ENCODE measurements at regions not wholly inside any gene's neighbourhood (a gene's known extent, or its start where the extent isn't known, plus 50 kb on each side); places are given as distances from the start of the nearest gene placed in this dataset.
A peak's percentile ranks its signal among the peaks of the same experiment; 100 is the strongest.

DNA sequence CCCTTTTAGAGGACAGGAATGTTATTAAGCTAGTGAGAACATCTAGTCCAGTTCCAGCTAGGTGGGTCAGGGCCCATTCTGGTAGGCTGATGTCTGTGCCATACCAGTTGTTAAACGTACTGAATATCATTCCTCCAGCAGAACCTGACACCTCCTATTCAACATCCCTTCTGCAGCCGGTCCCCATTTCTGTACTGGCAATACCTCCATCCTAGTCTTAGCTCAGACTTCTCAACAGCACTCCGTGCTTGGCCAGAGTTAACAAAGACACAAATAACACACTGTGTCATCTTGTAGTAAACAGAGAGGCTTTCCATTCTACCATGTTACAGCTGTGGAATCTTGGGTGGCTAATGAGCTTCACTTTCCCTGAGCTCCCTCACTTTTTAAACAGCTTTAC, 94.3 kb upstream of the PDE3A start:
- no peak overlapping the region for H3K4me3 ChIP-seq (ENCODE audit: low read depth in 1 of 3, low read length in 3 of 3)
- H3K4me1 ChIP-seq (ENCODE audit: control insufficient read depth in 4 of 4, insufficient read depth in 4 of 4, low read length in 3 of 4) = peaks cover 0 to 2% (median 0%) of the 10 kb centered on the region in 4 donors
- no peaks in the 10 kb centered on the region for H3K9me3 ChIP-seq (ENCODE audit: control insufficient read depth in 4 of 4, low read length in 3 of 4)
- TF ChIP-seq TAF1 (conservative IDR thresholded peaks at IDR 0.05) (no peak), RXRA (IDR thresholded peaks at IDR 0.05) (no peak)
- no peak for DNase-seq (ENCODE audit: low spot score)
- 89% methylated on average over 3 of the region's 3 CpGs for WGBS
- no peak overlapping the region for H3K27ac ChIP-seq (ENCODE audit: low read depth in 1 of 2, low read length in 2 of 2)
- H3K27me3 ChIP-seq (ENCODE audit: control insufficient read depth in 4 of 4, insufficient read depth in 4 of 4, low read length in 3 of 4) = no peaks in the 10 kb centered on the region
- H3K9ac ChIP-seq (ENCODE audit: low read depth in 1 of 2, low read length in 2 of 2) = no peak overlapping the region
- H3K36me3 ChIP-seq (ENCODE audit: control insufficient read depth in 4 of 4, insufficient read depth in 3 of 4, low read depth in 1 of 4, low read length in 3 of 4) = no peaks in the 10 kb centered on the region

DNA sequence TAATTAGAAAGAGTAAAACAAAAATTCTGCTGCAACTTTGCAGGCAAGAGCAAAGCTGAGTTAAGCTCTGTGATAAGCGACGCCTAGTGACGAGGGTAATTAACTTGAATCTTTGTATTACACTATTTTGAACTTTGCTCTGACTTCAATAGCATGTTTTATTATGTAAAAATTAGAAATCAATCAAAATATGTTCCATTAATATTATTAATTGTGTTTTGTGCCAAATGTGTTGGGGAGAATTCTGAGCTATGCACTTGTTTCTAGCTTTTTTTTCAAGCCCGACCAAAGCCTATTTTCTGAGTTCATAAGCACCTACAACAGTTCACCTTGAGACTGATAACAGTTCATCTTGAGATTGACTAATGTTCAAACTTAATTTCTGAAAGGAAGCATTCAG, 90.1 kb upstream of the PDE3A start:
- TF ChIP-seq FOXA1 (IDR thresholded peaks at IDR 0.05) = no peak
- Histone ChIP-seq H3K36me3 (ENCODE audit: control insufficient read depth in 4 of 4, insufficient read depth in 3 of 4, low read depth in 1 of 4, low read length in 3 of 4) (no peaks in the 10 kb centered on the region), H3K4me3 (ENCODE audit: low read depth in 1 of 3, low read length in 3 of 3) (no peak overlapping the region), H3K27ac (ENCODE audit: low read depth in 1 of 2, low read length in 2 of 2) (no peak overlapping the region), H3K4me1 (ENCODE audit: control insufficient read depth in 4 of 4, insufficient read depth in 4 of 4, low read length in 3 of 4) (no peaks in the 10 kb centered on the region), H3K9me3 (ENCODE audit: control insufficient read depth in 4 of 4, low read length in 3 of 4) (no peaks in the 10 kb centered on the region), H3K9ac (ENCODE audit: low read depth in 1 of 2, low read length in 2 of 2) (no peak overlapping the region), H3K27me3 (ENCODE audit: control insufficient read depth in 4 of 4, insufficient read depth in 4 of 4, low read length in 3 of 4) (no peaks in the 10 kb centered on the region)
- no peak for DNase-seq (ENCODE audit: low spot score)
- WGBS = 88% methylated on average over 4 of the region's 4 CpGs

DNA sequence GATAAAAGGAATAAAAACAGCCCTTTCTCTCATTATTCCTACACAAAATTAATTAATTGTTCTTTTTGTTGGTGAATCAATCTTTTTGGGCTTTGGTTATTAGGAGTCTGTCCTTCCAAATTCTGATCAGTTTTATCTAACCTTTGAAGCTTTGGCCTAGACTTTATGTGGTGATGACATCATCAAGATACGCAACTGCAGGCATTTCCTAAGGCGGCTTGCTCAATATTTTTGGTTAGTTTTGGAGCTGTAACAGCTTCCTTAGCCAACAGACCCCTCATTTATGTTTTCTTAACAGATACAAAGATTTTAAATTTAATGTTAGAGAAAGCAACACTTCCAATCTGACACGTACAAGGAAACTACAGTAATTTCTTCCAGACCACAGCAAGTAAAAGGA, 87.8 kb upstream of the PDE3A start:
- H3K9ac ChIP-seq (ENCODE audit: low read depth in 1 of 2, low read length in 2 of 2) = no peak overlapping the region
- DNase-seq (ENCODE audit: low spot score) = no peak
- WGBS = 58% methylated on average over 3 of the region's 3 CpGs
- H3K9me3 ChIP-seq (ENCODE audit: control insufficient read depth in 4 of 4, low read length in 3 of 4) = no peaks in the 10 kb centered on the region
- H3K27ac ChIP-seq (ENCODE audit: low read depth in 1 of 2, low read length in 2 of 2) = no peak overlapping the region
- TF ChIP-seq HNF4A (conservative IDR thresholded peaks at IDR 0.05) (peak; percentile 42 to 49), SP1 (IDR thresholded peaks at IDR 0.05) (no peak)
- no peaks in the 10 kb centered on the region for H3K27me3 ChIP-seq (ENCODE audit: control insufficient read depth in 4 of 4, insufficient read depth in 4 of 4, low read length in 3 of 4)
- H3K36me3 ChIP-seq (ENCODE audit: control insufficient read depth in 4 of 4, insufficient read depth in 3 of 4, low read depth in 1 of 4, low read length in 3 of 4) = no peaks in the 10 kb centered on the region
- H3K4me1 ChIP-seq (ENCODE audit: control insufficient read depth in 4 of 4, insufficient read depth in 4 of 4, low read length in 3 of 4) = no peaks in the 10 kb centered on the region
- no peak overlapping the region for H3K4me3 ChIP-seq (ENCODE audit: low read depth in 1 of 3, low read length in 3 of 3)

DNA sequence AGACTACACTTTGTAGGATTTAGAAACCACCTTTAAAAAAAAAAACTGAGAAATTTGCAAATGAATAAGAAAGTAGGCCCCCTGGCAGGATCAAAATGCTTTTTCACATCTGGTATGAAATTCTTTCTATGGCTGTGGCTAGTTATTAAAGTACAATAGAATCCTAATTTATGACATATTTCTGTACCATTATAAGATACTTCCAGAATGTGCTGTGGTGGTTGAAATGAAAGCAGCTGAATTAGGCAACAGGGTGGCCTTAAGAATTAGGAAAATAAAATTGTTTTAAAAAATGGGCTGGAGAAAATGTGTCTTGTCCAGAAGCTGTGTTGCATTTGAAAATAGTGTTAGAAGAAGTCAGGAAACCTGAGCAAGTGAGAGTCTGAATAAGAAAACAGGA, 85.9 kb upstream of the PDE3A start:
- Histone ChIP-seq H3K4me1 (ENCODE audit: control insufficient read depth in 4 of 4, insufficient read depth in 4 of 4, low read length in 3 of 4) (no peaks in the 10 kb centered on the region), H3K27me3 (ENCODE audit: control insufficient read depth in 4 of 4, insufficient read depth in 4 of 4, low read length in 3 of 4) (no peaks in the 10 kb centered on the region), H3K4me3 (ENCODE audit: low read depth in 1 of 3, low read length in 3 of 3) (no peak overlapping the region), H3K36me3 (ENCODE audit: control insufficient read depth in 4 of 4, insufficient read depth in 3 of 4, low read depth in 1 of 4, low read length in 3 of 4) (no peaks in the 10 kb centered on the region), H3K9ac (ENCODE audit: low read depth in 1 of 2, low read length in 2 of 2) (no peak overlapping the region), H3K27ac (ENCODE audit: low read depth in 1 of 2, low read length in 2 of 2) (no peak overlapping the region), H3K9me3 (ENCODE audit: control insufficient read depth in 4 of 4, low read length in 3 of 4) (peaks cover 0 to 2% (median 0%) of the 10 kb centered on the region in 4 donors)
- TF ChIP-seq, protein P1, sequence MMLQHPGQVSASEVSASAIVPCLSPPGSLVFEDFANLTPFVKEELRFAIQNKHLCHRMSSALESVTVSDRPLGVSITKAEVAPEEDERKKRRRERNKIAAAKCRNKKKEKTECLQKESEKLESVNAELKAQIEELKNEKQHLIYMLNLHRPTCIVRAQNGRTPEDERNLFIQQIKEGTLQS (IDR thresholded peaks at IDR 0.05) = no peak
- TF ChIP-seq FOXA2 (IDR thresholded peaks at IDR 0.05) = no peak
- TF ChIP-seq, protein P2, sequence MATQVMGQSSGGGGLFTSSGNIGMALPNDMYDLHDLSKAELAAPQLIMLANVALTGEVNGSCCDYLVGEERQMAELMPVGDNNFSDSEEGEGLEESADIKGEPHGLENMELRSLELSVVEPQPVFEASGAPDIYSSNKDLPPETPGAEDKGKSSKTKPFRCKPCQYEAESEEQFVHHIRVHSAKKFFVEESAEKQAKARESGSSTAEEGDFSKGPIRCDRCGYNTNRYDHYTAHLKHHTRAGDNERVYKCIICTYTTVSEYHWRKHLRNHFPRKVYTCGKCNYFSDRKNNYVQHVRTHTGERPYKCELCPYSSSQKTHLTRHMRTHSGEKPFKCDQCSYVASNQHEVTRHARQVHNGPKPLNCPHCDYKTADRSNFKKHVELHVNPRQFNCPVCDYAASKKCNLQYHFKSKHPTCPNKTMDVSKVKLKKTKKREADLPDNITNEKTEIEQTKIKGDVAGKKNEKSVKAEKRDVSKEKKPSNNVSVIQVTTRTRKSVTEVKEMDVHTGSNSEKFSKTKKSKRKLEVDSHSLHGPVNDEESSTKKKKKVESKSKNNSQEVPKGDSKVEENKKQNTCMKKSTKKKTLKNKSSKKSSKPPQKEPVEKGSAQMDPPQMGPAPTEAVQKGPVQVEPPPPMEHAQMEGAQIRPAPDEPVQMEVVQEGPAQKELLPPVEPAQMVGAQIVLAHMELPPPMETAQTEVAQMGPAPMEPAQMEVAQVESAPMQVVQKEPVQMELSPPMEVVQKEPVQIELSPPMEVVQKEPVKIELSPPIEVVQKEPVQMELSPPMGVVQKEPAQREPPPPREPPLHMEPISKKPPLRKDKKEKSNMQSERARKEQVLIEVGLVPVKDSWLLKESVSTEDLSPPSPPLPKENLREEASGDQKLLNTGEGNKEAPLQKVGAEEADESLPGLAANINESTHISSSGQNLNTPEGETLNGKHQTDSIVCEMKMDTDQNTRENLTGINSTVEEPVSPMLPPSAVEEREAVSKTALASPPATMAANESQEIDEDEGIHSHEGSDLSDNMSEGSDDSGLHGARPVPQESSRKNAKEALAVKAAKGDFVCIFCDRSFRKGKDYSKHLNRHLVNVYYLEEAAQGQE (IDR thresholded peaks at IDR 0.05) = no peak
- TF ChIP-seq HNF4G (IDR thresholded peaks at IDR 0.05) = no peak
- TF ChIP-seq YY1 (IDR thresholded peaks at IDR 0.05) = no peak
- TF ChIP-seq, protein P3, sequence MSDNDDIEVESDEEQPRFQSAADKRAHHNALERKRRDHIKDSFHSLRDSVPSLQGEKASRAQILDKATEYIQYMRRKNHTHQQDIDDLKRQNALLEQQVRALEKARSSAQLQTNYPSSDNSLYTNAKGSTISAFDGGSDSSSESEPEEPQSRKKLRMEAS (IDR thresholded peaks at IDR 0.05) = no peak
- no peak for TF ChIP-seq EGR1 (IDR thresholded peaks at IDR 0.05; ENCODE audit: low read depth in 2 of 2)
- TF ChIP-seq JUND (IDR thresholded peaks at IDR 0.05) = no peak
- no peak for TF ChIP-seq GABPA (IDR thresholded peaks at IDR 0.05 in 1 of 2, conservative IDR thresholded peaks at IDR 0.05 in 1 of 2)
- TF ChIP-seq HNF4A (conservative IDR thresholded peaks at IDR 0.05) = no peak
- no peak for TF ChIP-seq RXRA (IDR thresholded peaks at IDR 0.05)
- TF ChIP-seq RAD21 (IDR thresholded peaks at IDR 0.05) = no peak
- TF ChIP-seq, protein P4, sequence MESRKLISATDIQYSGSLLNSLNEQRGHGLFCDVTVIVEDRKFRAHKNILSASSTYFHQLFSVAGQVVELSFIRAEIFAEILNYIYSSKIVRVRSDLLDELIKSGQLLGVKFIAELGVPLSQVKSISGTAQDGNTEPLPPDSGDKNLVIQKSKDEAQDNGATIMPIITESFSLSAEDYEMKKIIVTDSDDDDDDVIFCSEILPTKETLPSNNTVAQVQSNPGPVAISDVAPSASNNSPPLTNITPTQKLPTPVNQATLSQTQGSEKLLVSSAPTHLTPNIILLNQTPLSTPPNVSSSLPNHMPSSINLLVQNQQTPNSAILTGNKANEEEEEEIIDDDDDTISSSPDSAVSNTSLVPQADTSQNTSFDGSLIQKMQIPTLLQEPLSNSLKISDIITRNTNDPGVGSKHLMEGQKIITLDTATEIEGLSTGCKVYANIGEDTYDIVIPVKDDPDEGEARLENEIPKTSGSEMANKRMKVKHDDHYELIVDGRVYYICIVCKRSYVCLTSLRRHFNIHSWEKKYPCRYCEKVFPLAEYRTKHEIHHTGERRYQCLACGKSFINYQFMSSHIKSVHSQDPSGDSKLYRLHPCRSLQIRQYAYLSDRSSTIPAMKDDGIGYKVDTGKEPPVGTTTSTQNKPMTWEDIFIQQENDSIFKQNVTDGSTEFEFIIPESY (IDR thresholded peaks at IDR 0.05) = no peak
- no peak for TF ChIP-seq TAF1 (conservative IDR thresholded peaks at IDR 0.05)
- TF ChIP-seq, protein P5, sequence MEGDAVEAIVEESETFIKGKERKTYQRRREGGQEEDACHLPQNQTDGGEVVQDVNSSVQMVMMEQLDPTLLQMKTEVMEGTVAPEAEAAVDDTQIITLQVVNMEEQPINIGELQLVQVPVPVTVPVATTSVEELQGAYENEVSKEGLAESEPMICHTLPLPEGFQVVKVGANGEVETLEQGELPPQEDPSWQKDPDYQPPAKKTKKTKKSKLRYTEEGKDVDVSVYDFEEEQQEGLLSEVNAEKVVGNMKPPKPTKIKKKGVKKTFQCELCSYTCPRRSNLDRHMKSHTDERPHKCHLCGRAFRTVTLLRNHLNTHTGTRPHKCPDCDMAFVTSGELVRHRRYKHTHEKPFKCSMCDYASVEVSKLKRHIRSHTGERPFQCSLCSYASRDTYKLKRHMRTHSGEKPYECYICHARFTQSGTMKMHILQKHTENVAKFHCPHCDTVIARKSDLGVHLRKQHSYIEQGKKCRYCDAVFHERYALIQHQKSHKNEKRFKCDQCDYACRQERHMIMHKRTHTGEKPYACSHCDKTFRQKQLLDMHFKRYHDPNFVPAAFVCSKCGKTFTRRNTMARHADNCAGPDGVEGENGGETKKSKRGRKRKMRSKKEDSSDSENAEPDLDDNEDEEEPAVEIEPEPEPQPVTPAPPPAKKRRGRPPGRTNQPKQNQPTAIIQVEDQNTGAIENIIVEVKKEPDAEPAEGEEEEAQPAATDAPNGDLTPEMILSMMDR (IDR thresholded peaks at IDR 0.05; ENCODE audit: low read depth, low read length, missing input control) = no peak
- no peak for TF ChIP-seq SP1 (IDR thresholded peaks at IDR 0.05)
- TF ChIP-seq FOXA1 (IDR thresholded peaks at IDR 0.05) = no peak
- TF ChIP-seq NR2F2 (IDR thresholded peaks at IDR 0.05) = no peak
- no peak for DNase-seq (ENCODE audit: low spot score)
